ENCODE measurements at regions not wholly inside any gene's neighbourhood (a gene's known extent, or its start where the extent isn't known, plus 50 kb on each side); places are given as distances from the start of the nearest gene placed in this dataset.
"Not testable (repeated sequence)": the region's sequence is repeated elsewhere in the genome, so short reads cannot be mapped to it uniquely, and the experiment has no call there.

DNA sequence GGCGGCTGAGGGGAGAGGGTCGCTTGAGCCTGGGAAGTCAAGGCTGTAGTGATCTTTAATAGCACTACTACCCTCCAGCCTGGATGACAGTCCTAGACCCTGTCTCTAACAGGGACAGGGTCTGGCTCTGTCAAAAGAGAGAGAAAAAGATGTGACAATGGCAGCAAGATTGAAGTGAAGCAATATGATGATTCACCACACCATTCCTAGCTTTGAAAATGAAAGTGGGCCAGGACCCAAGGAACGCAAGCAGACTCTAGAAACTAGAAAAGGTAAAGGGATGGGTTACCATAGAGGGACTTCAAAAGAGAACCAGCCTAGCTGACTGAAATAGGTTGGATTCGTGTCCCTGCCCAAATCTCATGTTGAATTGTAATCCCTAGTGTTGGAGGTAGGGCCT, 426.9 kb downstream of the HTR1B start:
- in situ Hi-C loops (cut with HindIII; ENCODE audit: low pct_unique_long_range_greater_than_20kb, low sequenced_read_pairs), result no loop called here
- DNase-seq (ENCODE audit: low read depth), result no peak

DNA sequence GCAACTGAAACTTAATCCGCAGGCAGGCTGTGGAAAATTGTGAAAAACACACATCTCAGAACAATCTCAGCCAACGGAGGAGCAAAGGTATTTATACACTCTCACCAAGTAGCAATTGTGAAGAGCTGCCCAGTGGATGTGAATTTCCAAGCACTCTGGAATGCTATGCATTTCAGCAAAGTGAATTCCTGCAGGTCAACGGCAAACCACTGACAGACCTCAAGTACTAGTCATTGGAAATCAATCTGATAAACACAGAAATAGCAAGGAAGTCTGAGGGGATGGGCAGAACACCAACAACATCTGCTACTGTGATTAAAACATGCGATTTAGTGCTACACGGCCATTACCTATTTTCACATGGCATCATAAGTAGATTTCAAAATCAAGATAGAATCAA, 429.1 kb downstream of the HTR1B start:
- DNase-seq (ENCODE audit: low read depth), result peak; percentile 4
- in situ Hi-C loops (cut with HindIII; ENCODE audit: low pct_unique_long_range_greater_than_20kb, low sequenced_read_pairs), result no loop called here

DNA sequence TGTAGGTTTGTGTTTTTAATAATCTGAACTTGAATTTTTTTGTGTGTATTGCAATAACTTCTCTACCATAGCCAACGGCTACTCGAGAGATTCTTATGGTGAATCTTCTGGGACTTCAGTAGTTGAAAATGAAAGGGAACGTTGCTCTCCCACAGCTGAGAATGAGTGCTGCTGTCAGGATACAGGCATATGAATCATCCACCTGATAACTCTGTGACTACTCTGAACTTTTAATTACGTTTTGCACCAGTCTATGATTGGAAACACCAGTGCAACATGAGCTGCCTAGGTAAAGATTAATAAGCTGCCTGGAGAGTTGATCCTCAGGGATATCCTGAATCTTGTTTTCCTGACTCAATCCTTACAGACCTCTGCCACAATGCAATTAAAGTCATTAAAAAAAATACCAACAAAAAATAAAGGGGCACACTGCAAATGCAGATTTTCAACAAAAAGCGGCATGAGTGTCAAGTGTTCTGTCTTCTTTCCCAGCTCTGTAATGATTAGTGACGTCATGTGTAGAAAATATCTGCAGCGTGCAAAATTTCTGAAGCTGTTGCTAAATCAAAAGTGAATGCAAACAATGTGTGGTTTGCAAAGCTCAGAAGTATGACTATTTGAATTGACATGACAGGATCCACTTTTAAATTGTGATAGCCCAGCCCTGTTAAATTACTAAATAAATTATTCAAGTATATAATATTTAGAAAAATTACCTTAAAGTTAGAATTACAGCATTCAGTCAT, 432.2 kb downstream of the HTR1B start:
- DNase-seq (ENCODE audit: low read depth), result no peak
- in situ Hi-C loops (cut with HindIII; ENCODE audit: low pct_unique_long_range_greater_than_20kb, low sequenced_read_pairs), result no loop called here

DNA sequence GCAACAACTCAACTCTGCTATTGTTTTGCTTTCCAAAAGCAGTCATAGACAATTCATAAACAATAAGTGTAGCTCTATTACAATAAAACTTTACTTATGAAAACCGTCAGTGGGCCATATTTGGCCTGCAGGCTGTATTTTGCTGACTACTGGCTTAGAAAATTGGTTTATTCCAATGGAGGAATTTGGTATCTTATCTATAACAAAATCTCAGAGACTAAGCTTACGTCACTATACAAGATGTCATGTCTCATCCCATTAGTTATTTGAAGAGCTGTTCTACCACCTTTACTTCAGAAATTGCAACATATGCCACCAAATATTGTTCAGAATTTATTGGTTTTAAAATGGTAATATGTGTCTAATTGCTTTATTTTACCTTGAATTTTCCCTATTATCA, 436.9 kb downstream of the HTR1B start:
- in situ Hi-C loops (cut with HindIII; ENCODE audit: low pct_unique_long_range_greater_than_20kb, low sequenced_read_pairs), result no loop called here
- no peak for DNase-seq (ENCODE audit: low read depth)

DNA sequence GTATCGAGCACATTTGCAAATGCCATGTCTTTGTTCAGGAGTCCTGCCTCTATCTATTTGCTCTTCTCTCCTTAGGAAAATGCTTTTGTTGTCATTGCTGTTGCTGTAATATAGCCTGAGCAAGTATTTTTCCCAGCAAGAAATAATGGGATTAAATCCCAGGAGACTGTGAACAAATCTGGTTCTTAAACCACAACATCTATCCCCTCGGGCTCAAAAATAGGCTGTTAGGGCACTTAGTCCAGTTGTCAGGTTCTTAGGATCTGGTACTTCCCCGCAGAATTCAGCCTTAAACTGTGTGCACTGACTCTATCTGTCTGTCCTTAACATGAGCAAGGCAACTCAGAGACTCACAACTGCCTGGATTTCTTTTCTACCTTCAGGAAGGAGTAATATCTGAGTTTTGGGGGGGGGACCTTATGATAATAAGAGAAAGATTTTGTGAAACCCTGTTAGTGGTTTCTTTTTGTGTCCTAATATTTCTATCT, 437.5 kb downstream of the HTR1B start:
- no peak for DNase-seq (ENCODE audit: low read depth)

DNA sequence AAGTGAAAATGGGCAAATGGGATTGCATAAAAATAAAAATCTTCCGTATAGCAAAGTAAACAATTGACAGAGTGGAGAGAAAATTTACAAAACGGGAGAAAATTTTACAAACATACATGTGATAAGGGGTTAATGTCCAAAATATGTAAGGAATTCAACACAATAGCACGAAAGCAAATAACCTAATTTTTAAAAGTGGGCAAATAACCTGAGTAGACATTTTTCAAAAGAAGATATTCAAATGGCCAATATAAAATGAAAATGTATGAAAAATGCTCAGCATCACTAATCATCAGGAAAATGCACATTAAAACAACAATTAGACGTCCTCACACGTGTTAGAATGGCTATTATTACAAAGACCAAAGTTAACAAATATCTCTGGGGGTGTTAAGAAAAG, 441.5 kb downstream of the HTR1B start:
- DNase-seq (ENCODE audit: low read depth), result no peak
- in situ Hi-C loops (cut with HindIII; ENCODE audit: low pct_unique_long_range_greater_than_20kb, low sequenced_read_pairs), result no loop called here

More for the DNA sequence above, 437.5 kb downstream of the HTR1B start:
- in situ Hi-C loops (cut with HindIII; ENCODE audit: low pct_unique_long_range_greater_than_20kb, low sequenced_read_pairs), result no loop called here

DNA sequence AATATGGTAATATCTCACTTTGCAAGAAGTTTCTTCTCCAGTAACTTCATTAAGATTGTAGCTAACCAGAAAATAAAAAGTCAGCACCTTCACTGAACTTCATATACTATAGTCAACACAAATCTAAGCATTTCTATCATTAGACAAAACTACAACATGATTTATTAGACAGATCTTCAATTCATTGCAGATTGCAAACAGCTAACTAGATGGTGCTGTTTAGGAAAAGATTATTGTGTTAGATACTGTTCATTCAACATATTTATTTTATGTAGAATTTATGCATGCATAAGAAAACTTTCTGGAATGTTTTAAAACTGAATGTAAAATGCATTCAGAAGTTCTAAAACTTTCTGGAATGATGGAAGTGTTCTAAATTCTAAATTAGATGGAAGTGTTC, 442.1 kb downstream of the HTR1B start:
- in situ Hi-C loops (cut with HindIII; ENCODE audit: low pct_unique_long_range_greater_than_20kb, low sequenced_read_pairs), result no loop called here
- DNase-seq (ENCODE audit: low read depth), result no peak

DNA sequence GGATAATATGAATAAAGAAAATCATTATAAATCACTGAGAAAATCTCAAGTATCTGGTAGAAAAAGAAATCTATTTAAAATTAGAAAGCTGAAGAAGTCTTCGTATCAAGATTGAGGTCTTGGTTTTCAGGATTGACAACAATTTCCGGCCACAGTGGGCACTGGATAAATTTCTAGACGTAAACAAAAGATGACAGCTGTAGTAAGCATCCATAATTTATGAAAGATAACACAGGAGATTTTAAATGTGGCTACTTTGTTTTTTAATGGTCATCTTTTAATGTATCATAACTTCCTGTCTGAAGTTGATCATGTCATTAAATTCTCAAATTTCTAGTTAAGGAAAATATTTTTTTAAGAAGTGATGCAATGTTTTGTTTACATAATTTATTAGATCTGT, 444.2 kb downstream of the HTR1B start:
- DNase-seq (ENCODE audit: low read depth), result no peak
- in situ Hi-C loops (cut with HindIII; ENCODE audit: low pct_unique_long_range_greater_than_20kb, low sequenced_read_pairs), result no loop called here

DNA sequence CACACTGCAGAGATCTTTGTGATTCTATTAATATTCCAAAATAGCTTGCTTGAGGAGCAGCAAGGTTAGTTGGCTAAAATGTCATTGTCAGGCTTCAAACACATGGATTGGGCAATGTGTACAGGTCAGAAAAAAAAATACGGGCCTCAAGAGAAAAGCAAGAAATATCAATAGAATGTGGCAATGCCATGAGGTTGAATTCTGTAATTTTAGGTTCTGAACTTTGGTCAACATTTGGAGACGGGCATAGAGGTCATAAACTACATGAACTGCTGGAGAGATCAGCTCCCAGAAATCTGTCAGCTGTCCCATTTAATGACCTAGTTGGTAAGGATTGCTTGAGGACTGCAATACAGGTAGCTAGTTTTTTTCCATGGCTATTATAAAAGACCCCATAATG, 445.8 kb downstream of the HTR1B start:
- DNase-seq (ENCODE audit: low read depth), result no peak
- in situ Hi-C loops (cut with HindIII; ENCODE audit: low pct_unique_long_range_greater_than_20kb, low sequenced_read_pairs), result no loop called here

DNA sequence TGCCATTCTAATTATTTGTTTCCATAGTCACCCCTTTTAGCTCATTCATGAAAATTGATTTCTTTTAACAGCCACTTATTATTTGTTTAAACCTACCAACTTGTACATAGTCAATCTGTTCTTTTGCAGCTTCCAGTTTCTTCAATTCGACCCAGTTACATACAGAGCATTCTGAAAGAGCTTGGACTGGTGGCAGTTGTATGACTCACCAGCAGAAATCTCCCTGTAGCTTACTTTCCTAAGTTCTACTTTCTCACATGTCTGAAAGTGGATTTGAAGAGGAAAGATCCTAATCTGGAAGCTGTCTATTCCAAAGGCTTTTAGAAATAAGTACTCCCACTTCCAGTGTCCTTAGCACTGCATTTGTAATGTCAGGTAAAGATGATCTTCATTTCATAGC, 447.9 kb downstream of the HTR1B start:
- in situ Hi-C loops (cut with HindIII; ENCODE audit: low pct_unique_long_range_greater_than_20kb, low sequenced_read_pairs), result no loop called here
- DNase-seq (ENCODE audit: low read depth), result no peak

DNA sequence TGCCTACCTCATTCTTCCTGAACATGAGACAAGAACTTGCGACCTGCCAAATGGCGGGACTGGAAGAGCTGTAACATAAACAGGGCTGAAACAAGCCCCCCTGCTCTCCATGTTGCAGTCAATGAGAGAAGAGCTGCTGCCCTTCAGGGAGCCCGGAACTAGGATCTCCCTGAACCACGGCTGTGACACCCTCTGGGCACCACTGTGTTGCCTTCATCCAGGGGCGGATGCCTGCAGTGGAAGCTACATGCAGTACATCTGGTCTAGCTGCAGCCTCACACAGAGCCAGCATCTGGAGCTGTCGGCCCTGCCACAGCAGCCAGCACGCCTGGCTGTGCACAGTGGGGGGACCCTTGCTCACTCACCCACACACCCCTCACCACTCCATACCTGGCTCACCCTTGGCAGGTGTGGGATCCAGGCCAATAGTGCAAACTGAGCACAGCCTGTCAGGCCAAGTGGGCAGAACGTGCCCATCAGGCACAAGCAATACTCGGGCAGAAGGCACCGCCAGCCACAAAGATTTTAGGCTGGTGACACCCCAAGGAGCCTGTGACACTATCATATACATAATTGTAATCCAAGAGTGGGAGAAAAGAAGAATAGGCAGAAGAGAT, 451.3 kb downstream of the HTR1B start:
- DNase-seq (ENCODE audit: low read depth), result no peak
- in situ Hi-C loops (cut with HindIII; ENCODE audit: low pct_unique_long_range_greater_than_20kb, low sequenced_read_pairs), result no loop called here

DNA sequence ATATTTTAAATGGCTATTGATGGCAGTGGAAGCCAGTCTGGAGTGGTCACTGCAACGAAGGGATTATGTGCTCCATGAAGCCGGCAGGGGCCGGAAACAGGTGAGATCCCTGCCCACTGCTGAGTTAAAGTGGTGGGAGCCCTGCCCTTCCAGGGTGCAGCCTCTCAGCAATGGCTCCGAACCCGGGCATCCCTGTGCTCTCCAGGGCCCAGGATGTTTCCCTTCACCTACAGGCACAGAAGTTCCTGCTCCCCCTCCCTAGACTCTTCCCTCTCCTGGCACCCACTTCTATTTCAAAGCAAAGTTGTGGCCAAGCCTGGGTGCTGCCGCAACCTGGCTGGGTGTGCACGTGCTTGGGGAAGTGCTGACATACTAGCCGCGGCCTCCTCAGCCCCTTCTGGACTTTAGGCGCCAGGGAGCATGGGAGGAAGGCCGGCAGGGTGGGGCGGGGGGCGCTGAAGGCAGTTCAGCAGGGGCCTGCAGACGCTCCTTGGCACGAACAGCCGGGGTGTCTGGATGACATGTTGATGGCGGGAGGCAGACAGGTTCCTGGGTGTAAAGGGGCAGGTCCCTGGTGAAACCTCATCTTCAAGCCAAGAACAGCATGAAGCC, 452.3 kb downstream of the HTR1B start:
- DNase-seq (ENCODE audit: low read depth), result no peak
- in situ Hi-C loops (cut with HindIII; ENCODE audit: low pct_unique_long_range_greater_than_20kb, low sequenced_read_pairs), result no loop called here

DNA sequence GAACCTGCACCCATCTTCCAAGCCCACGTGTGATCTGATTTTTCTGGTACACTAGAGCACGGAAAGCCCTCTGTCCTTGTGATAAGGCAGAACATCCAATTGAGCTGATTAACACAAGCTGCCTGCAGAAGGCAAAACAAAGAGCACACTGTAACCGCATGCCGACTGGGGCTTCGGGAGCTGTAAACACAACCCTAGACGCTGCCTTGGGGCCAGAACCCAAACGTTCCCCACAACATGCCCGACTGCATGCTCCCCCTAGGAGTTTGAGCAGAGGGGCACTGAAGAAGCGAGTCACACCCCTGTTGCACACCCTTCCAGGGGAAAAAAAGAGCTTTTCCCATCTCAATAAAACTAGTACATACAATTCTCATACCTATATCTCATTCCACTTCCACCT, 470.7 kb downstream of the HTR1B start:
- in situ Hi-C loops (cut with HindIII; ENCODE audit: low pct_unique_long_range_greater_than_20kb, low sequenced_read_pairs), result no loop called here
- DNase-seq (ENCODE audit: low read depth), result no peak

DNA sequence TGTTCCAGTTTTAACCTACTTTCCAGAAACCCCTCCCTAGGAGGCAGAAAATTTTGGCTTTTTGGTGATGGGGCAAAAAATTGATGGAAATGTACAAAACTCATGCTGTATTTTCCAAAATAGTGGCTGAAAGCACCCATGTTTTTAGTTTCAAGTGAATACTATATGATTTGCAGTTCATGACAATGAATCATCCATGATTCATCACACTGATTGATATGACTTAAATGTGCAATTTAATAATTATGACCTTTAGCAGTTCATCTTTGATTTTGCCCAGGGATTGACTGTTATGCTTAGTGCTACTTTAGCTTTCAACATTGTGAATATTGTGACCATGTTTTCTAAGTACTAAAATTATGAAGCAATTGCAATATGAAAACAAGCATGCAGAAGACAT, 478.7 kb downstream of the HTR1B start:
- in situ Hi-C loops (cut with HindIII; ENCODE audit: low pct_unique_long_range_greater_than_20kb, low sequenced_read_pairs), result no loop called here
- DNase-seq (ENCODE audit: low read depth), result no peak

DNA sequence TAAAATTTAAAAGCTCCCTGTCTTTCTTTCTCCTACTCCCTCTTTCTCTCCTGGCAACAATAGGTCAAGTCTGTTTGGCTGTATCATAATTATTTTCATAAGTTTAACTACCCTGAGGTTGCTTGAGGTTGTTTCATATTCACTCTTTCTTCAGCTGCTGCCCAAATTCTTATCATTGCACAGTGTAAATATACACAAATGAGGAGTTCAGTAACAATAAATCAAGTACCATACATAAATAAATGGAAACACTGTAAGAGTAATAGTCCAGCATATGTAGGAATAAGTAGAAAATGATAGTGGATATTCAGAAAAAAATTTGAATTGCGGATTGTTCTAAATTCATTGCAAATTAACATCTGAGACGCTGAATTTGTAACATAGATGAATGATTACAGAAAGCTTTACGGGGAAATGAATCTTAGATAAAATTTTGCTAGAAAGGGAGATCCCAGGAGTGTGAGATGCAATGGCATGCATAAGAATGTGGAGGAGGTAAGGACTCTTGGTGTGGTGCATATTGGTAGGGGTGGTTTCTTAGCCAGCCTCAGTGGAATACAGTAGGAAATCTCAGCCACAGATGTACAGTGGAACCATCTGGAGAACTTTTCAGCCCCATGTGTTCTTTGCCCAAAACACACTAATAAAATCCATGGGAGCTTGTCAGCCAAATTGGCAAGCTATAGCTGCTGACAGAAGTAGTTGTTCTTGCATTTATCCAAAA, 480.7 kb downstream of the HTR1B start:
- in situ Hi-C loops (cut with HindIII; ENCODE audit: low pct_unique_long_range_greater_than_20kb, low sequenced_read_pairs), result no loop called here
- no peak for DNase-seq (ENCODE audit: low read depth)

DNA sequence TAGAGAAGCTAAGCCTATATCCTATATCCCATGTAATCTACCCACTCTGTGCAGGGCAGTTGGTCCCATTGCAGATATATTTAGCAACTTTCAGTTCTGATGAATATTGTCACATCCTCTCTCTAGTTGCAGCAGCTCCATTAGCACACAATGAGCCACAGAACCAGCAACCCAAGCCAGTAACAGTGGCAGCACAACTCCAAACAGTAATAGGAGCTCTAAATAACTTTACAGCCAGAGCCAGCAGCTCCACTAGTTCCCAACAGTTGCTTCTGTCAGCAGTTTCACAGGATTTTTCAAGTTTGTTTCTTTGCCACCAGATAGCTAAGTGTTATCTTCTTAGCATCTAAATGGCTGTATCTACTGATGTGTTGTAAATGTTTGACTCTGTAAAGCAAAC, 490.8 kb downstream of the HTR1B start:
- in situ Hi-C loops (cut with HindIII; ENCODE audit: low pct_unique_long_range_greater_than_20kb, low sequenced_read_pairs), result no loop called here
- DNase-seq (ENCODE audit: low read depth), result no peak

DNA sequence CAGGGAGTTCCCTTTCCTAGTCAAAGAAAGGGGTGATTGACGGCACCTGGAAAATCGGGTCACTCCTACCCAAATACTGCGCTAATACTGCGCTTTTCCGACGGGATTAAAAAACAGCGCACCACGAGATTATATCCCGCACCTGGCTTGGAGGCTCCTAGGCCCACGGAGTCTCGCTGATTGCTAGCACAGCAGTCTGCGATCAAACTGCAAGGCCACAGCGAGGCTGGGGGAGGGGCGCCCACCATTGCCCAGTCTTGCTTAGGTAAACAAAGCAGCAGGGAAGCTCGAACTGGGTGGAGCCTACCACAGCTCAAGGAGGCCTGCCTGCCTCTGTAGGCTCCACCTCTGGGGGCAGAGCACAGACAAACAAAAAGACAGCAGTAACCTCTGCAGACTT, 504.1 kb downstream of the HTR1B start:
- DNase-seq (ENCODE audit: low read depth); in situ Hi-C loops (cut with HindIII; ENCODE audit: low pct_unique_long_range_greater_than_20kb, low sequenced_read_pairs): not testable (repeated sequence)

DNA sequence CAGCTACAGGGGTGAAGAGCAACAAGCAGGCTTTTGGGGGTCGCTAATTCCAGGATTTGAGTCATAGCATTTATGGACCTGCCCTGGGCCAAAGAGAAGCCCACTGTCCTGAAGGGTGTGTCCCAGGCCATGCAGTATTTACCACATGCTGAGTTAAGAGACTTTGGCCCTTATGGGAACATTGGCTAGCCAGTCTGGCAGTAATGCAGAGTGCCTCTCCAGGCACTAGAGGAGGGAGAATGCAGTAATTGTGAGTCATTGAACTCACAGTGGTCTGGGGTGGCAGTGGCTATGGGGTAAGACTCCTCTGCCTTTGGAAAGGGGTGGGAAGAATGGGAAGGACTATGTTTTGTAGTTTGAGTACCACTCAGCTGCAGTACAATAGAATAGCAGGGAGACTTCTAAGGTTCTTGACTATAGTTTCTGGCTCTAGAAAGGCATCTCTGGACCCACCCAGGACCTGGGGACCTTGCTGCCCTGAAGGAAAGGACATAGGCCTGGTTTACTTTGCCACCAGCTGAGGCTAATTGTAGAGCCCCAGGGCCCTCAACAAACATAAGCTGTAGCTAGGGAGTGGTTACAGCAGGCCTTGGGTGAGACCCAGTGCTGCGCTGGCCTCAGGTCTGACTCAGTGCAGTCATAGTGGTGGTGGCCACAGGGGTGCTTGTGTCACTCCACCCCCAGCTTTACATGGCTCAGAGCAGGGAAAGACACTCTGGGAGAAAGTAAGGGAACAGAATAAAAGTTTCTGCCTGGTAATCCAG, 520.9 kb downstream of the HTR1B start:
- in situ Hi-C loops (cut with HindIII; ENCODE audit: low pct_unique_long_range_greater_than_20kb, low sequenced_read_pairs), result no loop called here
- DNase-seq (ENCODE audit: low read depth), result no peak

All from Caki2 (cell line).